Brain microvascular endothelial cell (primary cell): ENCODE measurements at regions not wholly inside any gene's neighbourhood (a gene's known extent, or its start where the extent isn't known, plus 50 kb on each side); places are given as distances from the start of the nearest gene placed in this dataset.

Experiments used
- DNase-seq: peaks from one replicate; pipeline ENCODE4 v3.0.0-alpha.2; 2020
- H3K27ac ChIP-seq: fragments of 250-450 bp; sonication (Bioruptor Pico); 2 replicates; pipeline ENCODE4 v1.5.1; 2020; ENCODE audit warnings: mild to moderate bottlenecking, moderate library complexity
- H3K27me3 ChIP-seq: fragments of 250-450 bp; sonication (Bioruptor Pico); replicated peaks from 2 replicates; pipeline ENCODE4 v1.5.1; 2020; ENCODE audit warnings: mild to moderate bottlenecking
- H3K36me3 ChIP-seq: fragments of 250-450 bp; sonication (Bioruptor Pico); replicated peaks from 2 replicates; pipeline ENCODE4 v1.5.1; 2020; ENCODE audit warnings: mild to moderate bottlenecking
- H3K4me3 ChIP-seq: 2 replicates; pipeline ENCODE4 v1.5.1; 2011; ENCODE audit warnings: low read depth, mild to moderate bottlenecking, control low read depth, low read length, moderate library complexity
- in situ Hi-C: cut with HindIII; loops from 2 replicates; pipeline ENCODE4 v1.10.0; 2017; ENCODE audit warnings: low sequenced_read_pairs, low pct_ligation_motif_present
- TF ChIP-seq, protein P1 (sequence below): IDR thresholded peaks from 2 replicates; pipeline ENCODE4 v1.5.1; 2011; ENCODE audit warnings: low read depth, mild to moderate bottlenecking, moderate library complexity, low read length, control low read depth, inconsistent platforms; ENCODE audit errors: missing control alignments

DNA sequence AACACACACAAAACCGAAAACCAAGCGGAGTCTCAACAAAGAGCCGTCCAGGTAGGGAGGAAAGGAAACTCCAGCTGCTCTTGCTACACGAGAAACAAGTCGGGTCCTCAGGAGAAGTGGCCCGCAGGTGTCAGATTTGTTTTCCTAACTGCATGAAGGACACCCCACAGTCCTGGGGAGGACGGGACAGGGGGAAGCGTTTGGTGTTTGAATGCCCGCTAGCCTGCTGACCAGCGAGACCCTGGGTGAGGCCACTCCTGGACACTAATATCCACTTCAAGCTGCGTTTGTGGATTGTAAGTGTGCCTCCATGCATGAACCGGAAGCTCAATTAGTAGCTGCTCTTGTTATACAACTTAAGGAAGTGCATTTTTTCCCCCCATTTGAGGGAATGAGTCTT lies 299.5 kb downstream of the MAF start:
- no peak for DNase-seq
- in situ Hi-C loops: no loop called here
- H3K27ac ChIP-seq: no peak overlapping the region
- H3K36me3 ChIP-seq: no peaks in the 10 kb centered on the region
- H3K4me3 ChIP-seq: no peak overlapping the region
- no peaks in the 10 kb centered on the region for H3K27me3 ChIP-seq
- TF ChIP-seq, protein P1, sequence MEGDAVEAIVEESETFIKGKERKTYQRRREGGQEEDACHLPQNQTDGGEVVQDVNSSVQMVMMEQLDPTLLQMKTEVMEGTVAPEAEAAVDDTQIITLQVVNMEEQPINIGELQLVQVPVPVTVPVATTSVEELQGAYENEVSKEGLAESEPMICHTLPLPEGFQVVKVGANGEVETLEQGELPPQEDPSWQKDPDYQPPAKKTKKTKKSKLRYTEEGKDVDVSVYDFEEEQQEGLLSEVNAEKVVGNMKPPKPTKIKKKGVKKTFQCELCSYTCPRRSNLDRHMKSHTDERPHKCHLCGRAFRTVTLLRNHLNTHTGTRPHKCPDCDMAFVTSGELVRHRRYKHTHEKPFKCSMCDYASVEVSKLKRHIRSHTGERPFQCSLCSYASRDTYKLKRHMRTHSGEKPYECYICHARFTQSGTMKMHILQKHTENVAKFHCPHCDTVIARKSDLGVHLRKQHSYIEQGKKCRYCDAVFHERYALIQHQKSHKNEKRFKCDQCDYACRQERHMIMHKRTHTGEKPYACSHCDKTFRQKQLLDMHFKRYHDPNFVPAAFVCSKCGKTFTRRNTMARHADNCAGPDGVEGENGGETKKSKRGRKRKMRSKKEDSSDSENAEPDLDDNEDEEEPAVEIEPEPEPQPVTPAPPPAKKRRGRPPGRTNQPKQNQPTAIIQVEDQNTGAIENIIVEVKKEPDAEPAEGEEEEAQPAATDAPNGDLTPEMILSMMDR: no peak

DNA sequence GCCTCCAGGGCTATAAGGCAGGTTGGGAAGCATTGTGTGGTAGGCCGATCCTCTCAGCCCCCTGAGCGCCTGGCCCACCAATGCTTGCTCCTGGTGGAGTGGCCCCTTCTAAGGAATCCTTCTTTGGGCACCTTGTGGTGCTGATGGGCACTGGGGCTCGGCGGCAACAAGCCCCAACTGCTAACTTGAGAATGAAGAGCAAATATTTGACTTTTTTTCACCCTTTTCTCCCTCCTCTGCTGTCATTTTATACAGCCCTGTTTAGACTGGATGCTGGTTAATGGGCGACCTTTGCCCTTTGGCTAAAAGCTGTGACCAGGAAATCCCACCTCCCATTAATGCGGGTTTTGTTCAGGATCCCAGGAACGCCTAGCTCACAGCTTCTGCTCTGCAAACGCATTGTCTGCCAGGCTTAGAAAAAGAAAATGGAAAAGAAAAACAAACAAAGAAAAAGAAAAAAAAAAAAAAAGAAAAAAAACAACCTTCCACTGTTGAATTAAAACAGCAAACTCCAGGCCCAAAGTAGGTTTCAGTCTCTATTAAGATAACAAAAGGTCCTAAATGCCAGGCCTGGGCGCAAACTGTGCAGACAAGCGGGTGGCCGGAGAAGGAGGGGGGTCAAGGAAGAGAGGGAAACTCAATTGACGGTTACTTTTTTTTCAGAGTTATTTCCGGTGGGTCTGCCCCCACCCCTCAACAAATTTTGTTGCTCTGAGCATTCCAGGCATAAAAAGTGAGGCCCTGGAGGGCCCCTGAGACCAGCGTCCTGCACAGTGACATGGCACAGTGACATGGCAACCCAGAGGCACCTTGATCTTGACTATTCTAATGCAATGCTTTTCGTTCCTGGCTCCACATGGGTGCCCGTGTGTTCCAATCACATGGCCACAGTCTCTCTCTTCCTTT lies 301.4 kb downstream of the MAF start:
- TF ChIP-seq, protein P1: no peak
- in situ Hi-C loops: no loop called here
- no peak overlapping the region for H3K27ac ChIP-seq
- no peak for DNase-seq
- no peaks in the 10 kb centered on the region for H3K36me3 ChIP-seq
- H3K4me3 ChIP-seq: no peak overlapping the region
- no peaks in the 10 kb centered on the region for H3K27me3 ChIP-seq

DNA sequence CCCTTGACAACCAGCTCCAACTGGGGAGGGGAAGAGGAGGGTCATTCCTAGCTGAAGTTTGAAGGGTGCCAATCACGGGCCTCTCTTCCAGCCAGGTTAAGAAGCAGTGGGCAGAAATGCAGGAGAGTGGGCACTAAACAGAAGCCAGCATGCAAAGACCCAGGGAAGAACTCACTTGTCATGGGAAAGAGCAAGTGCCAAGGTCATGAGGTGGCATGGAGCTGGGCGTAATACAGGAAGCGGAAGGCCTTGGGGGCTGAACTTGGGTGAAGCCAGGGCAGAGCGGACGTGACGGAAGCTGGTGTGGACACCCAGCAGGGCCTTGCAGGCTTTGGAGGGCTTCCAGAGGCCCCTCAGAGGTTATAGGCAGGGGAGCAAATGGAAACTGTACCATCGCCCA lies 302.1 kb downstream of the MAF start:
- DNase-seq: no peak

DNA sequence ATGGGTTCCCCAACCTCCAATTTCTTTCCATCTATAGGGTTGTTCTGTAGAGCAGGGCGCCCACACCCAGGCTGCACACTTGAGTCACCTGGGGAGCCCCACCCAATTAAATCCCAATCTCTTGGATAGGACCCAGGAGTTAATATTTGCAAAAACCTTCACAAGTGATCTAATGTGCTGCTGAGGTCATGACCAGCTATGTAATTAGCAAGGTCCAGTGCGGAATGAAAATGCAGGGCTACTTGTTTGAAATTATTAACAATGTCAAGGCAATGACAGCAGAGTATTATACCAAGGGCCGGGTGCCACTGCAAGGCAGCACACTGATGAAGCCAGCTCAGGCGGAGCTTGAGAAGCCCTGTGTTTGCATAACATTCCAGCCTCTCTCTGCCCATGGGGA lies 302.7 kb downstream of the MAF start:
- Histone ChIP-seq H3K27me3 (no peaks in the 10 kb centered on the region), H3K27ac (no peak overlapping the region), H3K36me3 (no peaks in the 10 kb centered on the region), H3K4me3 (no peak overlapping the region)
- in situ Hi-C loops: no loop called here
- DNase-seq: no peak
- TF ChIP-seq, protein P1: no peak

More for the DNA sequence above, 302.1 kb downstream of the MAF start:
- H3K27ac ChIP-seq: no peak overlapping the region
- H3K27me3 ChIP-seq: no peaks in the 10 kb centered on the region
- in situ Hi-C loops: no loop called here
- H3K36me3 ChIP-seq: no peaks in the 10 kb centered on the region
- TF ChIP-seq, protein P1: no peak
- no peak overlapping the region for H3K4me3 ChIP-seq

DNA sequence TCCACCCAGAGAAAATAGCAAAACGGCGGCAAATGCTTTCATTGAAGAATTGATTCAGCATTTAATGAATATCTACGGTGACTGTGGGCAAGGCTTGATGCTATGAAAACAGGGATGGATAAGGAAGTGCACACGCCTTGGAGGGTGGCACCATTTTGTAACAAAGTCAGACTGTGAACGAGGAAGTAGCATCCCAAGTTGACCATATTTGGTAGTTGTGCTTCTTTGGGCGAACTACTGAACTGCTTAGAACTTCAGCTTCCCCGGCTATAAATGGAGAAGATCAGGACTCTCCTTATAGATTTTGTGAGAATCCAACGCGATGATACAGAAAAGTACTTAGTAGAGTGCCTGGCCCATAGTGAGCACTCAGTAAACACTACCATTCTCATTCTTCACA lies 303.2 kb downstream of the MAF start:
- Histone ChIP-seq H3K27ac (no peak overlapping the region), H3K27me3 (no peaks in the 10 kb centered on the region), H3K4me3 (no peak overlapping the region), H3K36me3 (no peaks in the 10 kb centered on the region)
- TF ChIP-seq, protein P1: no peak
- no peak for DNase-seq
- in situ Hi-C loops: no loop called here
